ENCODE measurements at regions not wholly inside any gene's neighbourhood (a gene's known extent, or its start where the extent isn't known, plus 50 kb on each side); places are given as distances from the start of the nearest gene placed in this dataset.

GRCh38 chr16:59295474-59295873 lies 561.4 kb upstream of the GOT2 start:
- ChIA-PET POLR2A (no interaction called here), CTCF (no interaction called here)
- H3K36me3 ChIP-seq (replicated peaks in 1 of 2; ENCODE audit: control insufficient read depth in 1 of 2, insufficient read depth in 2 of 2, low read length in 1 of 2): no peaks in the 10 kb centered on the region
- no peaks in the 10 kb centered on the region for H3K9me2 ChIP-seq
- H3K9ac ChIP-seq: no peak overlapping the region
- no peak overlapping the region for H3K4me3 ChIP-seq (ENCODE audit: low read depth in 2 of 2, low read length in 1 of 2)
- no peaks in the 10 kb centered on the region for H3K79me2 ChIP-seq (ENCODE audit: insufficient read depth)
- H2AFZ ChIP-seq (ENCODE audit: low read depth): no peak overlapping the region
- no peaks in the 10 kb centered on the region for H4K20me1 ChIP-seq (ENCODE audit: insufficient read depth)
- no peak overlapping the region for H3K27ac ChIP-seq (ENCODE audit: low read depth in 2 of 2, low read length in 1 of 2)
- no peaks in the 10 kb centered on the region for H3K9me3 ChIP-seq
- no peaks in the 10 kb centered on the region for H3K27me3 ChIP-seq (ENCODE audit: insufficient read depth)
- no peak for DNase-seq
- no peaks in the 10 kb centered on the region for H3K4me1 ChIP-seq (ENCODE audit: control insufficient read depth in 1 of 2, insufficient read depth in 2 of 2, low read depth in 1 of 2, low read length in 1 of 2)
- no peak overlapping the region for H3K4me2 ChIP-seq
- no peak for TF ChIP-seq USF1 (IDR thresholded peaks at IDR 0.05; ENCODE audit: borderline replicate concordance, low read depth)
- no peak for TF ChIP-seq TEAD4 (IDR thresholded peaks at IDR 0.05; ENCODE audit: borderline replicate concordance, insufficient read depth)
- TF ChIP-seq ELF1 (IDR thresholded peaks at IDR 0.05): no peak
- TF ChIP-seq USF2 (IDR thresholded peaks at IDR 0.05; ENCODE audit: borderline replicate concordance, low read depth, low read length): no peak
- TF ChIP-seq TAF1 (IDR thresholded peaks at IDR 0.05; ENCODE audit: borderline replicate concordance, low read depth, low read length): no peak
- H3F3A ChIP-seq (replicated peaks; ENCODE audit: insufficient read depth): no peaks in the 10 kb centered on the region

- no peaks in the 10 kb centered on the region for H3K27me3 ChIP-seq (ENCODE audit: insufficient read depth)
- no peaks in the 10 kb centered on the region for H4K20me1 ChIP-seq (ENCODE audit: insufficient read depth)
- WGBS (ENCODE audit: low lambda C conversion rate): 15% methylated on average over 3 of the region's 3 CpGs
- H3K79me2 ChIP-seq (ENCODE audit: insufficient read depth): no peaks in the 10 kb centered on the region
- H3K27ac ChIP-seq (ENCODE audit: low read depth in 2 of 2, low read length in 1 of 2): no peak overlapping the region
- ChIA-PET POLR2A (no interaction called here), CTCF (no interaction called here)
- H3K9me2 ChIP-seq: no peaks in the 10 kb centered on the region
- H2AFZ ChIP-seq (ENCODE audit: low read depth): no peak overlapping the region
- DNase-seq: no peak
- no peaks in the 10 kb centered on the region for H3F3A ChIP-seq (replicated peaks; ENCODE audit: insufficient read depth)
- H3K9me3 ChIP-seq: no peaks in the 10 kb centered on the region
- no peak overlapping the region for H3K4me3 ChIP-seq (ENCODE audit: low read depth in 2 of 2, low read length in 1 of 2)
- no peak overlapping the region for H3K9ac ChIP-seq
- H3K36me3 ChIP-seq (replicated peaks in 1 of 2; ENCODE audit: control insufficient read depth in 1 of 2, insufficient read depth in 2 of 2, low read length in 1 of 2): no peaks in the 10 kb centered on the region
- H3K4me1 ChIP-seq (ENCODE audit: control insufficient read depth in 1 of 2, insufficient read depth in 2 of 2, low read depth in 1 of 2, low read length in 1 of 2): no peaks in the 10 kb centered on the region
- H3K4me2 ChIP-seq: no peak overlapping the region
- TF ChIP-seq RXRA (IDR thresholded peaks at IDR 0.05; ENCODE audit: borderline replicate concordance, low read depth): no peak
- no peak for TF ChIP-seq JUND (IDR thresholded peaks at IDR 0.05)
- TF ChIP-seq FOSL2 (IDR thresholded peaks at IDR 0.05; ENCODE audit: borderline replicate concordance, low read depth): no peak
- TF ChIP-seq NFIC (IDR thresholded peaks at IDR 0.05; ENCODE audit: borderline replicate concordance): no peak
- TF ChIP-seq RAD21 (IDR thresholded peaks at IDR 0.05; ENCODE audit: low read length): no peak
- no peak for TF ChIP-seq GATA2 (CRISPR knock-in tag; IDR thresholded peaks at IDR 0.05)
- TF ChIP-seq IRF3 (IDR thresholded peaks at IDR 0.05; ENCODE audit: low read depth, low read length): no peak
- no peak for TF ChIP-seq ZBTB33 (IDR thresholded peaks at IDR 0.05; ENCODE audit: borderline replicate concordance, low read depth)
- TF ChIP-seq MAX (IDR thresholded peaks at IDR 0.05; ENCODE audit: low read depth): no peak
- no peak for TF ChIP-seq YY1 (IDR thresholded peaks at IDR 0.05; ENCODE audit: low read depth)
Measured at GRCh38 chr16:59290718-59291117, 556.6 kb upstream of the GOT2 start.

All from SK-N-SH (cell line).